ENCODE measurements at regions not wholly inside any gene's neighbourhood (a gene's known extent, or its start where the extent isn't known, plus 50 kb on each side); places are given as distances from the start of the nearest gene placed in this dataset.

DNA sequence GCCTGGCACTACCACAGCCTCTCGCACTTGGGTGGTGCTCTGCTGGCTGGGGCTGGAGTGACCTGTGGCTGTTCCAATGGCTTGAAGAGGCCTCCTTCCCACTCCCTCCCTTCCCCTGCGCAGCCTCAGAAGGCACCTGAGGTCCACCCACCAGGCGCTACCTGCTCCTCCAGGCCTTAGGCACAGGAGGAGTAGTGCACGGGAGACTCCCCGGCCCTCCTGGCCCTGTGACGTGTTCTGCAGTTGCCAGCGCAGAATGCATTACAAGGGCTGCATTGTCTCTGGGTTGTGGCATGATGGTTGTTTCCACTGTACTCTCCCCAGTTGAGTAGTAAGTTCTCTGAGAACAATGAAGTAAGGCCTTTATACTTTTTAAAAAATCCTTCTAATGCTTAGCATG, 128.6 kb downstream of the TEX29 start:
- TF ChIP-seq, protein P1, sequence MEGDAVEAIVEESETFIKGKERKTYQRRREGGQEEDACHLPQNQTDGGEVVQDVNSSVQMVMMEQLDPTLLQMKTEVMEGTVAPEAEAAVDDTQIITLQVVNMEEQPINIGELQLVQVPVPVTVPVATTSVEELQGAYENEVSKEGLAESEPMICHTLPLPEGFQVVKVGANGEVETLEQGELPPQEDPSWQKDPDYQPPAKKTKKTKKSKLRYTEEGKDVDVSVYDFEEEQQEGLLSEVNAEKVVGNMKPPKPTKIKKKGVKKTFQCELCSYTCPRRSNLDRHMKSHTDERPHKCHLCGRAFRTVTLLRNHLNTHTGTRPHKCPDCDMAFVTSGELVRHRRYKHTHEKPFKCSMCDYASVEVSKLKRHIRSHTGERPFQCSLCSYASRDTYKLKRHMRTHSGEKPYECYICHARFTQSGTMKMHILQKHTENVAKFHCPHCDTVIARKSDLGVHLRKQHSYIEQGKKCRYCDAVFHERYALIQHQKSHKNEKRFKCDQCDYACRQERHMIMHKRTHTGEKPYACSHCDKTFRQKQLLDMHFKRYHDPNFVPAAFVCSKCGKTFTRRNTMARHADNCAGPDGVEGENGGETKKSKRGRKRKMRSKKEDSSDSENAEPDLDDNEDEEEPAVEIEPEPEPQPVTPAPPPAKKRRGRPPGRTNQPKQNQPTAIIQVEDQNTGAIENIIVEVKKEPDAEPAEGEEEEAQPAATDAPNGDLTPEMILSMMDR (IDR thresholded peaks at IDR 0.05): no peak
- Mint-ChIP-seq H3K4me1 (ENCODE audit: unreplicated experiment) (no peaks in the 10 kb centered on the region), H3K4me3 (ENCODE audit: unreplicated experiment) (no peak overlapping the region), H3K27ac (ENCODE audit: unreplicated experiment) (no peak overlapping the region), H3K27me3 (ENCODE audit: unreplicated experiment) (peaks cover 29% of the 10 kb centered on the region), H3K36me3 (ENCODE audit: unreplicated experiment) (peaks cover 2% of the 10 kb centered on the region), H3K9me3 (ENCODE audit: unreplicated experiment) (peaks cover 8% of the 10 kb centered on the region)
- no peak for DNase-seq (ENCODE audit: extremely low spot score, unreplicated experiment)

DNA sequence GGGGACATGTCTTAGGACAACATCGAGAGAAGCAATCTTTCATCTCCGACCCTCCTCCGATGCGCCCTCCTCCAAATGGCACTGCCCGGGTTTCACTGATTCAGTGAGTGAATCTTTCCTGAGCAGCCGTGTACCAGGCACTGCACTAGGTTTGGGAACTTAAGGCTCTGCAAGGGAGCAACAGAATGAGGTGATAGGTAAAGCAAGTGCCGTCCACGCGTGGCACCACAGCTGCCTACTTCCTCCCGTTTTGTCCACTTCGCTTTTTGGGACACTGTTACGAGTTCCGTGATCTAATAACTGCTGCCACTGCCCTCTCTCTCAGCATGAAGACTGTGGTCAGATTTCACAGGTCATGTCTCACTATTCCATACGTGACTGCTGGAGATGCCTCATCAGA, 131.0 kb downstream of the TEX29 start:
- H3K4me3 Mint-ChIP-seq (ENCODE audit: unreplicated experiment): no peak overlapping the region
- TF ChIP-seq, protein P1 (IDR thresholded peaks at IDR 0.05): no peak

DNA sequence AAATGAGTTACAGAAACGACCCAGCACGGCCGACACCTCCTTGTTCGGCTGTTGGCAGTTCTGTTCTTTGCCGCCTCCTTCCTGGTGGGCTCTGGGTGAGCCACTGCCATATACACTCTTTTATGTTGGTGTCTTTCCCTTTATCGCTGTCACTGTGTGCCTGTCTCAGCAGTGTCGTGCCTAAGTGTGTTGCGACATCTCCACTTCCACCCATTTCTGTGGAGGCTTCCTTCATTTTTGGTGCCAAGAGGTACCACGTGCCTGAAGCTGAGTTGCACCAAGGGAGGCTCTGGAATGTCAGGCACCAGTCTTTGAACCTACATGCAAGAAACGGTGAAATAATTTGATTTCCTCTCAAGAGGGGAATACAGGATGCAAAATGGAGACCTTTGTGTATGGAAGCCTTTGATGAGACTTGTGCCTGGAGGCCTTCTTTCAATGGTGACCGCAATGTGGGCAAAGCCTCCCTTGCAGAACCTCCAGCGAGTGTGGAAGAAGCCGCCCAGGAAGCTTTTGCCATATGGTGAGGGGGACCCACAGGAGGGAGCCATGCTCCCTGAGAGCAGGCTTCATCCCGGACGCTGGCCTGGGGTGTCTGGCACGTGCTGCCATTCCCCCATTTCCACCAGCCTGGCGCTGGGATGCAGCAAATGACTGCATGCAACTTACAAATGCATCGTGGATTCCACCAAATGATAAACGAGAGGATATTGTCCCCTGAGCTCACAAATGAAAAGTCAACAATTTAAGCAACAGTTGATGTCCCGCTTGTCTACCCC, 136.2 kb downstream of the TEX29 start:
- no peak overlapping the region for H3K4me3 Mint-ChIP-seq (ENCODE audit: unreplicated experiment)
- no peaks in the 10 kb centered on the region for H3K36me3 Mint-ChIP-seq (ENCODE audit: unreplicated experiment)
- peaks cover 4% of the 10 kb centered on the region for H3K9me3 Mint-ChIP-seq (ENCODE audit: unreplicated experiment)
- H3K27me3 Mint-ChIP-seq (ENCODE audit: unreplicated experiment): peaks cover 33% of the 10 kb centered on the region
- DNase-seq (ENCODE audit: extremely low spot score, unreplicated experiment): no peak
- peaks cover 1% of the 10 kb centered on the region for H3K4me1 Mint-ChIP-seq (ENCODE audit: unreplicated experiment)
- H3K27ac Mint-ChIP-seq (ENCODE audit: unreplicated experiment): no peak overlapping the region
- TF ChIP-seq, protein P1 (IDR thresholded peaks at IDR 0.05): no peak

More for the DNA sequence above, 131.0 kb downstream of the TEX29 start:
- no peaks in the 10 kb centered on the region for H3K36me3 Mint-ChIP-seq (ENCODE audit: unreplicated experiment)
- H3K27me3 Mint-ChIP-seq (ENCODE audit: unreplicated experiment): peaks cover 27% of the 10 kb centered on the region
- H3K4me1 Mint-ChIP-seq (ENCODE audit: unreplicated experiment): no peaks in the 10 kb centered on the region
- DNase-seq (ENCODE audit: extremely low spot score, unreplicated experiment): no peak
- peaks cover 9% of the 10 kb centered on the region for H3K9me3 Mint-ChIP-seq (ENCODE audit: unreplicated experiment)
- H3K27ac Mint-ChIP-seq (ENCODE audit: unreplicated experiment): no peak overlapping the region

DNA sequence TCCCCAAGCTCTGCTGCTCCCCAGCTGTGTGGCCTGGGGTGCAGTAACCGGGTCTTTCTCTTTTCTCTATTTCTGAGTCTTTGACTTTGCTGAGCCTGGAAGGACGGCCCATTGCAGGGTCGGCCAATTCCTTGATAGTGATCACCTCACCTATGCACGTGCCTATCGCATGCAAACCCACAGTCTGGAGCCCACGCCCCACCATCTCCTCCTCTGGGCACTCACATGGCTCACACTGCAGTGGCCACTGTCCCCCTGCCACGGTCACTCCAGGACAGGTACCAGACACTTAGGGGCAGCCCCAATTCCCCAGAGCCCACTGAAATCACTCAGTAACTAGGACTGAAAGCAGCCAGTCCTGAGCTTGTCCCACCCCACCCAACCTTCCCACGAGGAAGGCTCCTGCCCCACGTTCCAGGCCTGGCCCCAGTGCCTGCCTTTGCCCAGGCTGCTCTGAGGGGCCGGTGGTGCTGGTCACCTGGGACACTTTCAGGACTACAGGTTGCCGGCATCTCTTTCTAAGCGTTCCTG, 137.6 kb downstream of the TEX29 start:
- TF ChIP-seq, protein P1 (IDR thresholded peaks at IDR 0.05): no peak
- Mint-ChIP-seq H3K36me3 (ENCODE audit: unreplicated experiment) (no peaks in the 10 kb centered on the region), H3K4me1 (ENCODE audit: unreplicated experiment) (peaks cover 1% of the 10 kb centered on the region), H3K27ac (ENCODE audit: unreplicated experiment) (no peak overlapping the region), H3K9me3 (ENCODE audit: unreplicated experiment) (peaks cover 4% of the 10 kb centered on the region), H3K27me3 (ENCODE audit: unreplicated experiment) (peaks cover 25% of the 10 kb centered on the region), H3K4me3 (ENCODE audit: unreplicated experiment) (no peak overlapping the region)
- DNase-seq (ENCODE audit: extremely low spot score, unreplicated experiment): no peak

GRCh38 chr13:111458739-111459138, 138.3 kb downstream of the TEX29 start:
- Mint-ChIP-seq H3K27ac (ENCODE audit: unreplicated experiment) (no peak overlapping the region), H3K4me3 (ENCODE audit: unreplicated experiment) (no peak overlapping the region), H3K4me1 (ENCODE audit: unreplicated experiment) (peaks cover 1% of the 10 kb centered on the region), H3K27me3 (ENCODE audit: unreplicated experiment) (peaks cover 30% of the 10 kb centered on the region), H3K36me3 (ENCODE audit: unreplicated experiment) (no peaks in the 10 kb centered on the region), H3K9me3 (ENCODE audit: unreplicated experiment) (peaks cover 4% of the 10 kb centered on the region)
- no peak for DNase-seq (ENCODE audit: extremely low spot score, unreplicated experiment)
- TF ChIP-seq, protein P1 (IDR thresholded peaks at IDR 0.05): no peak
